ENCODE measurements at regions not wholly inside any gene's neighbourhood (a gene's known extent, or its start where the extent isn't known, plus 50 kb on each side); places are given as distances from the start of the nearest gene placed in this dataset.

DNA sequence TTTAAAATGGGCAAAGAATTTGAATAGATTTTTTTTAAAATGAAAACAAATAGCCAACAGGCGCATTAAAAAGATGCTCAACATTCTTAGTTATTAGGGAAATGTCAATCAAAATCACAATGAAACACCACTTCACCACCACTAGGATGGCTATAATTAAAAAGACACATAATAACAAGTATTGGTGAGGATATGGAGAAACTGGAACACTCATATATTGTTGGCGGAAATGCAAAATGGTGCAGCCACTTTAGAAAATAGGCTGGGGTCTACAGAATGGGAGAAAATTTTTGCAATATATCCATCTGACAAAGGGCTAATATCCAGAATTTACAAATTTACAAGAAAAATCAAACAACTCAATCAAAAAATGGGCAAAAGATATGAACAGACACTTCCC lies 107.8 kb upstream of the FOXD3 start:
- no peak for DNase-seq

DNA sequence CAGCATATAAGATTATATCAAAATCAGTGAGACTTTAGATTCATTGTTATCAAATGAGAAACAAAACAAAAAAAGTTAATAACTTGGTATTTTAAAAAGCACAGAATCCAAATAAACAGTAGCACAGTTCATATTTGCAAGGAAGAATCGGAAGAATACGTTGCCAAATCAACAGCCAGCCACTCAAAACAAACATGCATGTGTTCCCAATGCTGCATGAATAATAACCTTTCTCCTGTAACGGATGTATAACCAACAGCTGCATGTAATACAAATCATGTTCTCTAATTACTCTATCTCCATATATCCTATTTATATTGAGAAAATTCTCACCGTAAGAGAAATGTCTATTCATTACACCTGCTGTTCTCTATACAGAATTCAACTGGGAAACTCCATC lies 98.9 kb upstream of the FOXD3 start:
- DNase-seq, result no peak

DNA sequence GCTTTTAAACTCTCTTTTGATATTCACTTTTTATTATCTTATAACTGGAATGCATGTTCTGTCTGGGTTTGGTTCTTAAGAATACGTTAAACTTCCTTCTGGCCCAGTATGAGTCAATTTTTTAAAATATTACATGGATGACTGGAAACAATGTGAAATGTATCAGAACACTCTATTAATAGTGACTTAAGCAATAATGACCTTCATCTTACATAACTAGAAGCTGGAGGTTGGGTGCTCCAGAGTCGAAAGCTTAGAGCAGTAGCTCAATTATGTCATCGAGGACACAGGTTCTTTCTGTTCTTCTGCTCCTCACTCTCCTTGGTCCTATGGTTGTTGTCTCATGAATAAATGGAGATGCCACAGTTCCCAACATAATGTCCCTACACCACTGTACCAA lies 91.6 kb upstream of the FOXD3 start:
- no peak for DNase-seq

DNA sequence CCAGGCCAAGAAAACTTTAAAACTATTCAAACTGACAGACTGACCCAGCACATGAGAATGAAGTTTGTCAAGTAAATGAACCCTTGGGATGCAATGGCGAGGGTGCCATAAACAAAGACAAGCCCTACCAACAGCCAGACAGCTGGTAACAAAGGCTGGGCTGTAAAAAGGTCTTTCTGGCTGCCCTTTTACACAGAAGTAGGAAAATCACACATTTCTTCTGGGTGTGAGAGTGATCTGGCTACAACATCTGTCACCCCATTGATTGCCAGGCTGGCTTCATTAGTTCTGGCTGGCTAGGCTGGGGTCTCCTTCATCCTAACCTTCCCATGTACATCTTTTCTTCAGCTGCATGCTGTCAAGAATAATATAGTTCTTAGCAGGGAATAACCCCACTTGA lies 83.6 kb upstream of the FOXD3 start:
- no peak for DNase-seq

DNA sequence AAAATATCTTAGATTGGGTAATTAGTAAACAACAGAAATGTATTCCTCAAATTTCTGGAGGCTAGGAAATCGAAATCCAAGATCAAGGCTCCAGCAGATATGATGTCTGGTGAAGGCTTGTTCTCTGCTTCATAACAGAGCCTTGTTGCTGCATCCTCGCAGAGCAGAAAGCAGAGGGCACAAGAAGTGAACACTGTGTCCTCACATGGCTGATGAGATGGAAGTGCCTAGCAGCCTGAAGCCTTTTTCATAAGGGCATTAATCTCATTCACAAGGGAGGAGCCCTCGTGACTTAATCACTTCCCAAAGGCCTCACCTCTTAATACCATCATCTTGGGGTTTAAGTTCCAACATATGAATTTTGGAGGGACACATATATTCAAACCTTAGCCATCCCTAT lies 77.2 kb upstream of the FOXD3 start:
- DNase-seq, result no peak

DNA sequence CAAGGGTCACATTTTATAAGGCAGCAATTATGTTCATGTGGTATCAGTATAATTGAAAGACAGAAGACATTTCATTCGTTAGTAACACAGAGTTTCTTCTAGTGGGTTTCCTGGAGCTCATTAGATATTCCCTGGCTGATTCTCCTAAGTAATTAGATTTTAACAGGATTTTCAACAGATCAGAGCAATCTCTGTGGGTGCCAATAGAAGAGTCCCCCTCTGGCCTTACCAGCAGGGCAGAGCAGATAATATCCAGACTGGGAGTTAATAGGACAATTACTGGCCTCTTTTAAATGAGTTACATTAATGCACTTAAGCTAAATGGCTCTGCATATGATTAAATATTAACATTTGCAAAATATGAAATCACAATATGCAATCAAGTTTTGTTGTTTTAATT lies 74.2 kb upstream of the FOXD3 start:
- no peak for DNase-seq

DNA sequence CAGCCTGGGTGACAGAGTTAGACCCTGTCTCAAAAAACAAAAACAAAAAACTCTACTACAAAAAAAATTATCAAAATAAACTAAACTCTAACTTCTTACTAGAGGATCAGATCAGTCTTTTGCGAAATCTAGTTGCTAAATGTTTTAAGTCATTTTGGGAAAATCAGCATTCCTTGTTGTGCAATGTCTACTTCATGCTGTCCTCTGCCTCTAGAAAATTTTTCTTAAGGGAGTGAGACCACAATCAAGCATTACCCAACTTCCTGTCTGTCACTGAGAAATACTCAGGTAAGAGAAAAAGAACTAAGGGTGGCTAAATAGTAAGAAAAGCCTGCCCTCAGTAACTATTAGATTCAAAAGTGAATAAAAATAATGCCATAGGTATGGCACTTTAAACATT lies 67.2 kb upstream of the FOXD3 start:
- DNase-seq, result no peak

DNA sequence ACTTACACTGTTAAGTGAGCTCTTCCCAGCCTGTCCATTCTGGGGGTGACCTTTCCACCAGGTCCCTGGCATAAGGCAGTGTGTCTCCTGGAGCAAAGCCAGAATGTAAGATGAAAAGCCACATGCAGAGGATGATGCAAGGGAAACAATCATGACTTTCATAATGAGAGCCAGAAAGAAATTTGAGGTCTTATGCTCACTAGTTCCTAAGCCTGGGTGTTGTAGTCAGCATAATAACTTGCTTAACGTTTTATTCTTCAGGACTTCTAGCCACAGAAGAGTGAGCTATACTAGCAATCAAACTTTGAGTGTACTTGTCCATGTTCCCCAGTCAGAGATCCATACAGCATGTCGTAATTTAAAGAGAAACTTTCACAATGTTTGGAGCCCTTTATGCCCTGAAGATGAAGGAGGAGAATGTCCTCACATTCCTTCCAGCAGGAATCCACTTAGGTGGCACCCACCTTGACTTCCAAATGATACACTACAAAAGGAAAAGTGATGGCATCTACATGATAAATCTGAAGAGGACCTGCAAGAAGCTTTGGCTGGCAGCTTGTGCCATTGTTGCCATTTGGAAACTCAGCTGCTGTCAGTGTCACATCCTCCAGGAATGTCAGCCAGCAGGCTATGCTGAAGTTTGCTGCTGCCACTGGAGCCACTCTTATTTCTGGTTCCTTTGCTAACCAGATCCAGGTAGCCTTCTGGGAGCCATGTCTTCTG lies 60.5 kb upstream of the FOXD3 start:
- no peak for DNase-seq

DNA sequence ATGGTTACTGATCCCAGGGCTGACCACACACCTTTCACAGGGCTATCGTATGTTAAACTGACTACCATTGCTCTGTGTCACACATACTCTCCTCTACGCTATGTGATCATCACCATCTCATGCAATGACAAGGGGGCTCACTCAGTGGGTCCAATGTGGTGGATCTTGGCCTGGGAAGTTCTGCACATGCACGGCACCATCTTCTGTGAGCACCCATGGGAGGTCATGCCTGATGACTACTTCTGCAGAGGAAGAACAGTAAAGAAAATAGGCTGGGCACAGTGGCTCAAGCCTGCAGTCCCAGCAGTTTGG lies 60.0 kb upstream of the FOXD3 start:
- DNase-seq, result no peak

DNA sequence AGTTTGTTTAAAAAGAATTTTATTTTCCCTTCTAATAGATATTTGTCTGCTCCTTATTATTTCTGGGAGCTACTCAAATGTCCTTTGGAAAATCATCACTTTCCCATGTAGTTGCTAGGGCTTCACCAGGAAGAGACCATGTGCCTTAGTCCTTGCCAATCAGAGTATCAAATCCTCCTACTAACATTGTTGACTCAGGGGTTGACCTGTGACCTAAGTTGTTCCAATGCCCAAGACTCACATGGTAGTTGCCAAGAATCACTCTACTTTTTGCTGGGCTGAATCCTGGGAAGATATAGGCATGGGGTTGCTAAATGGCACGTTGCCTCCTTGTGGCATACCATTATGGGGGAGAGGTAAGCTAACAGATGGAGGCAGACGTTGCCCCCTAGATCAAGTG lies 58.2 kb upstream of the FOXD3 start:
- no peak for DNase-seq

DNA sequence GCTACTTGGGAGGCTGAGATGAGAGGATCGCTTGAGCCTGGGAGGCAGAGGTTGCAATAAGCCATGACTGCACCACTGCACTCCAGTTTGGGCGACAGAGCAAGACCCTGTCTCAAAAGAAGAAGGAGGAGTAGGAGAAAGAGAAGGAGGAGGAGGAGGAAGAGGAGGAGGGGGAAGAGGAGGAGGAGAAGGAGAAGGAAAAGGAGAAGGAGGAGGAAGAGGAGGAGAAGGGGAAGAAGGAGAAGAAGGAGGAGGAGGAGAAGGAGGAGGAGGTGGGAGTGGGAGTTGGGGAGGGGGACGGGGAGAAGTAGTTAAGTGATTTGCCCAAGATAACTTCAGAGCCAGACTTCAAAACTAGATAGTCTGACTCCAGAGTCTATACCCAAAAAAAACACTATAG lies 55.5 kb upstream of the FOXD3 start:
- DNase-seq, result no peak

DNA sequence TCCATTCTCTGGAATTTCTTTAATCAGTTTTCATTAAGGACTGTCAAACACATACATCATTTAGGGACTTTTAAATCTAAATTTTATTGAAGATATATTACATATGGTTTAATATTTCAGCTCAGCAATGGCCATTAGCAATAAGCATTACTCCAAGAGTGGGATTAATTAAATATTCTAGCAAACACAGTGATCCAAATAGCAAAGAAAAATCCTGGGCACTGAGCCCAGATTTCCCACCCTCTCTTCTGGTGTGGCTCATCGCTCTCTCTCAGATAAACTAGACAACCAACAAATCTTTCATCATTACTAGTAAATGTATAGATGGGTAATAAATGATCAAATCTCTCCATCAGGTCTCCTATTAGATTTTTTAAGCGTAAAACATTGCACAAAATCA lies 53.5 kb upstream of the FOXD3 start:
- no peak for DNase-seq

DNA sequence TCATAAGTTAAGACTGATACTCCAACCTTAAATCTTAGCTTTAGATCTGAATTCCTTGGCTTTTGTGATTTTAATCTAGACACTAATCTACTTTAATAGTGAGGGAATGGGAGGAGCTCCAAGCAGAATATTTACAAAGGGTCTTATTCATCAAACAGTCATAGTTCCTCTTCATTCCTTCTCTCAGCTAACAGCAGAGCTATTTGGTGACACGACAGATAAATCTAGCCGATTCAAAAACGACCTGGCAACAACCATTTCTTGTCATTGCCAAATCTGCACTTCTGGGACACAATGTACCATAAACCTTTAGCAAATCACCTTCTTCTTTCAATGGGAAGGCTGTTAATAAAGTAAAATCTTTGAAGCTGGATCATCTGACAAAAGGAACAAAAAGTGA lies 52.8 kb upstream of the FOXD3 start:
- DNase-seq, result no peak

All from NCI-H1092 treated with DMSO at 0.1 percent for 48 hours (cell line).